Endothelial cell of umbilical vein (primary cell): ENCODE measurements at regions not wholly inside any gene's neighbourhood (a gene's known extent, or its start where the extent isn't known, plus 50 kb on each side); places are given as distances from the start of the nearest gene placed in this dataset.

Source experiments
- BruUV-seq: library from RNA; stranded (reverse); fragments of 400-500 nt; replicated peaks from 2 replicates; lab custom pipeline; 2021; lab: Mats Ljungman, UMichigan
- CTCF ChIA-PET: fragments of 300-600, 350-600 bp; sonication (Branson Sonifier 250); formaldehyde crosslinking; loops from one replicate; lab custom pipeline; 2021; ENCODE audit warnings: antibody characterized with exemption, inconsistent platforms; lab: Charles Lee
- POLR2A ChIA-PET: fragments of 300-600, 350-600 bp; sonication (Branson Sonifier 250); formaldehyde crosslinking; loops from one replicate; lab custom pipeline; 2021; ENCODE audit warnings: antibody characterized with exemption, inconsistent platforms; lab: Charles Lee
- DNase-seq: peaks from one replicate; pipeline ENCODE4 v3.0.0-alpha.2; 2011; ENCODE audit warnings: low read depth, low spot score
- FAIRE-seq: peaks from 2 replicates; lab custom pipeline; 2011; peaks lifted over from hg19 to GRCh38; lab: Jason Lieb, UNC
- H2AFZ ChIP-seq: 2 replicates; pipeline ENCODE4 v1.6.0; 2012; ENCODE audit warnings: low read depth, low read length, control low read depth, inconsistent platforms
- H3K27ac ChIP-seq: 2 replicates; pipeline ENCODE4 v1.5.1; 2011; ENCODE audit warnings: low read depth, mild to moderate bottlenecking, control low read depth, low read length, moderate library complexity; ENCODE audit not compliant: insufficient read depth
- H3K27me3 ChIP-seq, 2 experiments: 2 replicates each; pipeline versions ENCODE4 v1.6.0 to v1.6.1; 2011; ENCODE audit warnings: low read length in 2 of 2, mixed read lengths in 1 of 2; ENCODE audit not compliant: control insufficient read depth in 2 of 2, insufficient read depth in 2 of 2
- H3K36me3 ChIP-seq, 2 experiments: 2 replicates in 1 of 2; 3 replicates in 1 of 2; pipeline ENCODE4 v1.5.1; 2011; ENCODE audit warnings: low read length in 2 of 2, mild to moderate bottlenecking in 1 of 2, moderate library complexity in 1 of 2; ENCODE audit not compliant: control insufficient read depth in 2 of 2, insufficient read depth in 2 of 2; ENCODE audit errors: extremely low read depth in 1 of 2
- H3K4me1 ChIP-seq: 3 replicates; pipeline ENCODE4 v1.5.1; 2011; ENCODE audit warnings: mild to moderate bottlenecking, low read length; ENCODE audit not compliant: control insufficient read depth, insufficient read depth; ENCODE audit errors: extremely low read depth
- H3K4me2 ChIP-seq: 2 replicates; pipeline ENCODE4 v1.6.1; 2011; ENCODE audit warnings: low read length, control low read depth, mixed read lengths; ENCODE audit not compliant: insufficient read depth
- H3K4me3 ChIP-seq, 3 experiments: fragments of 200-600 bp in 1 of 3; sonication (generic), shearing (Covaris generic) in 1 of 3; replicated peaks in 1 of 3; 2 replicates each; pipeline ENCODE4 v1.5.1; 2011 to 2016; ENCODE audit warnings: control low read depth in 3 of 3, low read length in 3 of 3, mild to moderate bottlenecking in 2 of 3, inconsistent platforms in 1 of 3, low read depth in 1 of 3, moderate library complexity in 1 of 3; ENCODE audit not compliant: insufficient read depth in 1 of 3
- H3K79me2 ChIP-seq: 2 replicates; pipeline ENCODE4 v1.6.0; 2012; ENCODE audit warnings: low read length, inconsistent platforms; ENCODE audit not compliant: control insufficient read depth, insufficient read depth
- H3K9ac ChIP-seq: replicated peaks from 2 replicates; pipeline ENCODE3; 2011; ENCODE audit warnings: low read length, control low read depth; ENCODE audit not compliant: insufficient read depth; ENCODE audit errors: extremely low read depth
- H3K9me1 ChIP-seq: replicated peaks from 3 replicates; pipeline ENCODE4 v1.6.0; 2011; ENCODE audit warnings: mild to moderate bottlenecking, low read length; ENCODE audit not compliant: control insufficient read depth, insufficient read depth; ENCODE audit errors: extremely low read depth
- H3K9me3 ChIP-seq: replicated peaks from 2 replicates; pipeline ENCODE4 v1.5.1; 2012; ENCODE audit warnings: low read length, inconsistent platforms; ENCODE audit not compliant: control insufficient read depth, insufficient read depth
- H4K20me1 ChIP-seq: replicated peaks from 2 replicates; pipeline ENCODE3; 2011; ENCODE audit warnings: mild to moderate bottlenecking, low read length; ENCODE audit not compliant: control insufficient read depth, insufficient read depth; ENCODE audit errors: extremely low read depth
- EZH2 ChIP-seq: IDR thresholded peaks from 2 replicates; pipeline ENCODE4 v1.6.1; 2012; ENCODE audit warnings: borderline replicate concordance, low read depth, mild to moderate bottlenecking, moderate library complexity, low read length, inconsistent platforms; ENCODE audit not compliant: severe bottlenecking
- FOS ChIP-seq: IDR thresholded peaks from 2 replicates; pipeline ENCODE4 v1.6.1; 2011; ENCODE audit warnings: mild to moderate bottlenecking, low read length, moderate library complexity, borderline replicate concordance; ENCODE audit not compliant: insufficient read depth
- GATA2 ChIP-seq: IDR thresholded peaks from 2 replicates; pipeline ENCODE4 v1.7.0; 2011; ENCODE audit warnings: low read depth, mild to moderate bottlenecking, moderate library complexity, mixed read lengths, low read length; ENCODE audit not compliant: insufficient read length, insufficient read depth
- JUN ChIP-seq: IDR thresholded peaks from 2 replicates; pipeline ENCODE4 v1.6.1; 2011; ENCODE audit warnings: borderline replicate concordance, low read depth; ENCODE audit not compliant: insufficient read length, insufficient read depth
- MYC ChIP-seq: IDR thresholded peaks from one replicate; pipeline ENCODE4 v1.6.1; 2011; ENCODE audit warnings: mild to moderate bottlenecking, low read depth, low read length
- POLR2A ChIP-seq: IDR thresholded peaks from 2 replicates; pipeline ENCODE4 v1.6.1; 2012; ENCODE audit warnings: low read depth, mild to moderate bottlenecking, control low read depth, low read length
- POLR2AphosphoS5 ChIP-seq: IDR thresholded peaks from 2 replicates; pipeline ENCODE4 v1.6.1; 2012; ENCODE audit warnings: low read depth, mild to moderate bottlenecking, control low read depth, low read length, moderate library complexity; ENCODE audit not compliant: insufficient read depth
- dilution Hi-C: fragments of 300-500 bp; cut with MboI; formaldehyde crosslinking; loops from one replicate; pipeline ENCODE4 v1.15.0; 2019; ENCODE audit warnings: low sequenced_read_pairs; ENCODE audit not compliant: extremely low pct_ligation_motif_present
- intact Hi-C: fragments of 100-400 bp; cut with micrococcal nuclease; formaldehyde crosslinking; loops from one replicate; pipeline ENCODE4 v1.10.0; 2022
- TF ChIP-seq, protein P1 (sequence below), 2 donors: IDR thresholded peaks; 1 replicate in 1 of 2; 2 replicates in 1 of 2; pipeline ENCODE4 v1.5.1; 2011; ENCODE audit warnings: low read length in 2 of 2, mild to moderate bottlenecking in 2 of 2, moderate library complexity in 2 of 2, control low read depth in 1 of 2, inconsistent platforms in 1 of 2, low read depth in 1 of 2; ENCODE audit not compliant: insufficient read depth in 1 of 2; ENCODE audit errors: extremely low read depth in 1 of 2
- TF ChIP-seq, protein P2 (sequence below): IDR thresholded peaks from 2 replicates; pipeline ENCODE4 v1.6.1; 2011; ENCODE audit not compliant: insufficient read depth, insufficient read length

DNA sequence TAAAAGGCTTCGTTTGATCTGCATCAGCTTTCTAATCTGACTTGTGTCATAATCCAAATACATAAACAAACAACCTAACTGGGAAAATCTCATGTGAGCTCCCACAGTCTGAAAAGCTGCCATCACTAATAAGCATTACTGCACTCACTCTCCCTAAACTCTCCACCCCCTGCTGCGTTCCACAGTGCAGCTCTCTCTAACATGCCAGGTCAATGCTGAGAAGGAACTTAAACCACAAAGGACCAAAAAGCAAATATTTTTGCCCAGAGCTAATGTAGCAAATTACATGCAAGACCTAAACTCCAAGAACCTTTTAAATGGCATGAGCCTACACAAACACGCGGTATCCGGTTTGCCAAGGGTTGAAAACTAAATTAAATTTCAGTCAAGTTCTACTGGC lies 542.3 kb upstream of the JARID2 start:
- CTCF ChIA-PET = no interaction called here
- no peak for FAIRE-seq
- POLR2A ChIA-PET = no interaction called here
- H3K9me3 ChIP-seq = no peaks in the 10 kb centered on the region
- dilution Hi-C loops = no loop called here
- no peaks in the 10 kb centered on the region for H3K4me1 ChIP-seq
- H3K4me2 ChIP-seq = no peak overlapping the region
- H3K79me2 ChIP-seq = no peaks in the 10 kb centered on the region
- H3K4me3 ChIP-seq = no peak overlapping the region
- H3K9me1 ChIP-seq = no peaks in the 10 kb centered on the region
- TF ChIP-seq POLR2A = no peak
- TF ChIP-seq, protein P1, sequence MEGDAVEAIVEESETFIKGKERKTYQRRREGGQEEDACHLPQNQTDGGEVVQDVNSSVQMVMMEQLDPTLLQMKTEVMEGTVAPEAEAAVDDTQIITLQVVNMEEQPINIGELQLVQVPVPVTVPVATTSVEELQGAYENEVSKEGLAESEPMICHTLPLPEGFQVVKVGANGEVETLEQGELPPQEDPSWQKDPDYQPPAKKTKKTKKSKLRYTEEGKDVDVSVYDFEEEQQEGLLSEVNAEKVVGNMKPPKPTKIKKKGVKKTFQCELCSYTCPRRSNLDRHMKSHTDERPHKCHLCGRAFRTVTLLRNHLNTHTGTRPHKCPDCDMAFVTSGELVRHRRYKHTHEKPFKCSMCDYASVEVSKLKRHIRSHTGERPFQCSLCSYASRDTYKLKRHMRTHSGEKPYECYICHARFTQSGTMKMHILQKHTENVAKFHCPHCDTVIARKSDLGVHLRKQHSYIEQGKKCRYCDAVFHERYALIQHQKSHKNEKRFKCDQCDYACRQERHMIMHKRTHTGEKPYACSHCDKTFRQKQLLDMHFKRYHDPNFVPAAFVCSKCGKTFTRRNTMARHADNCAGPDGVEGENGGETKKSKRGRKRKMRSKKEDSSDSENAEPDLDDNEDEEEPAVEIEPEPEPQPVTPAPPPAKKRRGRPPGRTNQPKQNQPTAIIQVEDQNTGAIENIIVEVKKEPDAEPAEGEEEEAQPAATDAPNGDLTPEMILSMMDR (IDR thresholded peaks at IDR 0.05; ENCODE audit: extremely low read depth in 1 of 2, insufficient read depth in 1 of 2, low read depth in 1 of 2, low read length in 2 of 2) = no peak
- TF ChIP-seq, protein P2, sequence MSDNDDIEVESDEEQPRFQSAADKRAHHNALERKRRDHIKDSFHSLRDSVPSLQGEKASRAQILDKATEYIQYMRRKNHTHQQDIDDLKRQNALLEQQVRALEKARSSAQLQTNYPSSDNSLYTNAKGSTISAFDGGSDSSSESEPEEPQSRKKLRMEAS = no peak
- no peak for TF ChIP-seq MYC
- TF ChIP-seq FOS = no peak
- no peak for TF ChIP-seq GATA2
- no peak for TF ChIP-seq EZH2
- no peak for TF ChIP-seq POLR2AphosphoS5
- TF ChIP-seq JUN = no peak
- no peak overlapping the region for H3K27ac ChIP-seq
- no peak overlapping the region for H3K9ac ChIP-seq
- no peaks in the 10 kb centered on the region for H4K20me1 ChIP-seq
- no TSS peak for BruUV-seq
- intact Hi-C loops = no loop called here
- no peak for DNase-seq
- H3K36me3 ChIP-seq = no peaks in the 10 kb centered on the region
- no peaks in the 10 kb centered on the region for H3K27me3 ChIP-seq
- no peak overlapping the region for H2AFZ ChIP-seq
